DOHH2 (cell line): ENCODE measurements at regions not wholly inside any gene's neighbourhood (a gene's known extent, or its start where the extent isn't known, plus 50 kb on each side); places are given as distances from the start of the nearest gene placed in this dataset.

Experiments
- EZH2phosphoT487 ChIP-seq: fragments of 200-600 bp; sonication (generic); IDR thresholded peaks from 2 replicates; pipeline ENCODE4 v1.6.1; 2017; ENCODE audit warnings: borderline replicate concordance, mild to moderate bottlenecking, antibody characterized with exemption, low read length, moderate library complexity, mixed read lengths
- TF ChIP-seq, protein P1 (sequence below): fragments of 200-600 bp; sonication (generic); IDR thresholded peaks from one replicate; pipeline ENCODE4 v1.5.1; 2014; ENCODE audit warnings: antibody characterized with exemption, mild to moderate bottlenecking, low read depth, low read length; ENCODE audit not compliant: poor library complexity, severe bottlenecking

- TF ChIP-seq, protein P1, sequence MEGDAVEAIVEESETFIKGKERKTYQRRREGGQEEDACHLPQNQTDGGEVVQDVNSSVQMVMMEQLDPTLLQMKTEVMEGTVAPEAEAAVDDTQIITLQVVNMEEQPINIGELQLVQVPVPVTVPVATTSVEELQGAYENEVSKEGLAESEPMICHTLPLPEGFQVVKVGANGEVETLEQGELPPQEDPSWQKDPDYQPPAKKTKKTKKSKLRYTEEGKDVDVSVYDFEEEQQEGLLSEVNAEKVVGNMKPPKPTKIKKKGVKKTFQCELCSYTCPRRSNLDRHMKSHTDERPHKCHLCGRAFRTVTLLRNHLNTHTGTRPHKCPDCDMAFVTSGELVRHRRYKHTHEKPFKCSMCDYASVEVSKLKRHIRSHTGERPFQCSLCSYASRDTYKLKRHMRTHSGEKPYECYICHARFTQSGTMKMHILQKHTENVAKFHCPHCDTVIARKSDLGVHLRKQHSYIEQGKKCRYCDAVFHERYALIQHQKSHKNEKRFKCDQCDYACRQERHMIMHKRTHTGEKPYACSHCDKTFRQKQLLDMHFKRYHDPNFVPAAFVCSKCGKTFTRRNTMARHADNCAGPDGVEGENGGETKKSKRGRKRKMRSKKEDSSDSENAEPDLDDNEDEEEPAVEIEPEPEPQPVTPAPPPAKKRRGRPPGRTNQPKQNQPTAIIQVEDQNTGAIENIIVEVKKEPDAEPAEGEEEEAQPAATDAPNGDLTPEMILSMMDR, result no peak
- no peak for TF ChIP-seq EZH2phosphoT487
Observed at GRCh38 chr10:123269675-123270074, 115.5 kb downstream of the BUB3 start.
